IMR-90 (cell line): ENCODE measurements at regions not wholly inside any gene's neighbourhood (a gene's known extent, or its start where the extent isn't known, plus 50 kb on each side); places are given as distances from the start of the nearest gene placed in this dataset.

Source experiments
- ATAC-seq: fragments of 200-7000 bp; cut with Tn5 transposase; 2 replicates; pipeline ENCODE4 v1.9.1; 2020; ENCODE audit warnings: low read depth, mild to moderate bottlenecking, moderate library complexity
- BruUV-seq: library from RNA; stranded (reverse); fragments of 400-500 nt; replicated peaks from 2 replicates; lab custom pipeline; 2021; lab: Mats Ljungman, UMichigan
- CTCF ChIA-PET: fragments of 300-600 bp; formaldehyde crosslinking; extraction: SDS; loops from one replicate; lab custom pipeline; 2021; ENCODE audit warnings: antibody characterized with exemption; lab: Yijun Ruan, JAX
- POLR2A ChIA-PET: fragments of 300-600 bp; sonication (Branson Sonifier 250); formaldehyde crosslinking; loops from one replicate; lab custom pipeline; 2022; ENCODE audit warnings: antibody characterized with exemption; ENCODE audit not compliant: unreplicated experiment; lab: Charles Lee
- DNase-seq: peaks from one replicate; pipeline ENCODE4 v3.0.0; 2013
- H2AFZ ChIP-seq: replicated peaks from 2 replicates; pipeline ENCODE3; 2013; ENCODE audit warnings: low read length, mild to moderate bottlenecking; ENCODE audit not compliant: poor library complexity
- H2AK5ac ChIP-seq: 2 replicates; pipeline ENCODE4 v1.6.1; 2013; ENCODE audit warnings: low read depth, low read length, inconsistent platforms
- H2AK9ac ChIP-seq: replicated peaks from 2 replicates; pipeline ENCODE3; 2013; ENCODE audit warnings: mild to moderate bottlenecking, low read depth, low read length, moderate library complexity; ENCODE audit not compliant: poor library complexity
- H2BK120ac ChIP-seq: 2 replicates; pipeline ENCODE4 v1.6.1; 2013; ENCODE audit warnings: low read depth, low read length, inconsistent platforms
- H2BK15ac ChIP-seq: 3 replicates; pipeline ENCODE4 v1.6.1; 2013; ENCODE audit warnings: low read depth, low read length, inconsistent platforms
- H2BK20ac ChIP-seq: 2 replicates; pipeline ENCODE4 v1.6.1; 2013; ENCODE audit warnings: low read depth, mild to moderate bottlenecking, inconsistent platforms, low read length, moderate library complexity
- H2BK5ac ChIP-seq: 2 replicates; pipeline ENCODE4 v1.6.1; 2013; ENCODE audit warnings: mild to moderate bottlenecking, low read depth, low read length, inconsistent platforms; ENCODE audit not compliant: poor library complexity, severe bottlenecking
- H3K14ac ChIP-seq: replicated peaks from 2 replicates; pipeline ENCODE4 v1.6.1; 2013; ENCODE audit warnings: low read depth, low read length, inconsistent platforms
- H3K18ac ChIP-seq: 2 replicates; pipeline ENCODE4 v1.6.1; 2013; ENCODE audit warnings: low read depth, low read length, control low read depth
- H3K23ac ChIP-seq: 2 replicates; pipeline ENCODE4 v1.6.1; 2013; ENCODE audit warnings: low read depth, low read length, inconsistent platforms
- H3K27ac ChIP-seq: 2 replicates; pipeline ENCODE4 v1.5.1; 2013; ENCODE audit warnings: mild to moderate bottlenecking, control low read depth, low read length; ENCODE audit not compliant: insufficient read depth
- H3K27me3 ChIP-seq: 2 replicates; pipeline ENCODE4 v1.6.1; 2013; ENCODE audit warnings: low read length; ENCODE audit not compliant: control insufficient read depth, insufficient read depth
- H3K36me3 ChIP-seq: 2 replicates; pipeline ENCODE4 v1.6.1; 2013; ENCODE audit warnings: low read length, mixed read lengths; ENCODE audit not compliant: control insufficient read depth, insufficient read depth
- H3K4ac ChIP-seq: 2 replicates; pipeline ENCODE4 v1.6.1; 2013; ENCODE audit warnings: low read depth, low read length, inconsistent platforms
- H3K4me1 ChIP-seq: 2 replicates; pipeline ENCODE4 v1.6.1; 2013; ENCODE audit warnings: low read length, mixed read lengths; ENCODE audit not compliant: control insufficient read depth, insufficient read depth
- H3K4me2 ChIP-seq: 2 replicates; pipeline ENCODE4 v1.6.1; 2013; ENCODE audit warnings: low read depth, mild to moderate bottlenecking, control low read depth, low read length, moderate library complexity
- H3K4me3 ChIP-seq: 2 replicates; pipeline ENCODE4 v1.5.1; 2013; ENCODE audit warnings: low read depth, mild to moderate bottlenecking, control low read depth, low read length, moderate library complexity; ENCODE audit not compliant: insufficient read depth
- H3K56ac ChIP-seq: 2 replicates; pipeline ENCODE4 v1.6.1; 2013; ENCODE audit warnings: low read length, inconsistent platforms; ENCODE audit not compliant: insufficient read depth; ENCODE audit errors: extremely low read depth
- H3K79me1 ChIP-seq, 2 experiments: 2 replicates each; pipeline ENCODE4 v1.6.1; 2013; ENCODE audit warnings: low read length in 2 of 2, inconsistent platforms in 1 of 2, low read depth in 1 of 2
- H3K9ac ChIP-seq: 2 replicates; pipeline ENCODE4 v1.6.1; 2013; ENCODE audit warnings: low read depth, low read length, control low read depth
- H3K9me1 ChIP-seq: 2 replicates; pipeline ENCODE4 v1.6.1; 2013; ENCODE audit warnings: low read length, inconsistent platforms; ENCODE audit not compliant: insufficient read depth
- H3K9me3 ChIP-seq: 2 replicates; pipeline ENCODE4 v1.6.1; 2013; ENCODE audit warnings: low read length; ENCODE audit not compliant: control insufficient read depth, insufficient read depth
- H4K20me1 ChIP-seq: 2 replicates; pipeline ENCODE4 v1.6.1; 2013; ENCODE audit warnings: low read length, inconsistent platforms; ENCODE audit not compliant: insufficient read depth
- H4K5ac ChIP-seq: 2 replicates; pipeline ENCODE4 v1.6.1; 2013; ENCODE audit warnings: mild to moderate bottlenecking, low read depth, low read length, control low read depth
- H4K8ac ChIP-seq, 2 experiments: 2 replicates each; pipeline ENCODE4 v1.6.1; 2013; ENCODE audit warnings: low read depth in 2 of 2, low read length in 2 of 2, control low read depth in 1 of 2, inconsistent platforms in 1 of 2
- H4K91ac ChIP-seq: 2 replicates; pipeline ENCODE4 v1.6.1; 2013; ENCODE audit warnings: low read depth, low read length, inconsistent platforms; ENCODE audit not compliant: insufficient read depth
- FOS ChIP-seq: fragments of 150-350 bp; IDR thresholded peaks from 2 replicates; pipeline ENCODE4 v1.6.1; 2016; ENCODE audit warnings: low read depth, low read length
- MAFK ChIP-seq: IDR thresholded peaks from 2 replicates; pipeline ENCODE4 v1.6.1; 2012; ENCODE audit warnings: low read depth, low read length, improper control_type of control experiment
- MXI1 ChIP-seq: IDR thresholded peaks from 2 replicates; pipeline ENCODE4 v1.6.1; 2012; ENCODE audit warnings: low read depth, mild to moderate bottlenecking, low read length, moderate library complexity, borderline replicate concordance
- NFE2L2 ChIP-seq: fragments of 150-350 bp; IDR thresholded peaks from 2 replicates; pipeline ENCODE4 v1.6.1; 2016; ENCODE audit warnings: low read depth, mild to moderate bottlenecking, low read length
- SMC3 ChIP-seq: fragments of 150-350 bp; IDR thresholded peaks from 2 replicates; pipeline ENCODE4 v1.6.1; 2016; ENCODE audit warnings: low read depth, mild to moderate bottlenecking, antibody characterized with exemption, low read length, moderate library complexity
- WGBS, 2 experiments: methylation state at CpG; one replicate each; pipeline versions ENCODE4 v1.1.5 to v1.1.7; 2013; ENCODE audit warnings: missing lambda C conversion rate in 2 of 2; ENCODE audit not compliant: insufficient read length in 1 of 2; ENCODE audit errors: extremely low coverage in 2 of 2; 5-methylcytosine and 5-hydroxymethylcytosine counted together
- dilution Hi-C: fragments of 300-500 bp; cut with HindIII; formaldehyde crosslinking; loops from one replicate; pipeline ENCODE4 v1.14.3; 2018; ENCODE audit warnings: low sequenced_read_pairs; ENCODE audit not compliant: unreplicated experiment
- in situ Hi-C: fragments of 300-500 bp; cut with MboI; formaldehyde crosslinking; loops from 3 replicates; pipeline ENCODE4 v1.14.3; 2019; ENCODE audit warnings: low sequenced_read_pairs, inconsistent platforms, mixed read lengths
- intact Hi-C: fragments of 100-400 bp; cut with micrococcal nuclease; formaldehyde crosslinking; loops from 2 replicates; pipeline ENCODE4 v1.10.0; 2022

DNA sequence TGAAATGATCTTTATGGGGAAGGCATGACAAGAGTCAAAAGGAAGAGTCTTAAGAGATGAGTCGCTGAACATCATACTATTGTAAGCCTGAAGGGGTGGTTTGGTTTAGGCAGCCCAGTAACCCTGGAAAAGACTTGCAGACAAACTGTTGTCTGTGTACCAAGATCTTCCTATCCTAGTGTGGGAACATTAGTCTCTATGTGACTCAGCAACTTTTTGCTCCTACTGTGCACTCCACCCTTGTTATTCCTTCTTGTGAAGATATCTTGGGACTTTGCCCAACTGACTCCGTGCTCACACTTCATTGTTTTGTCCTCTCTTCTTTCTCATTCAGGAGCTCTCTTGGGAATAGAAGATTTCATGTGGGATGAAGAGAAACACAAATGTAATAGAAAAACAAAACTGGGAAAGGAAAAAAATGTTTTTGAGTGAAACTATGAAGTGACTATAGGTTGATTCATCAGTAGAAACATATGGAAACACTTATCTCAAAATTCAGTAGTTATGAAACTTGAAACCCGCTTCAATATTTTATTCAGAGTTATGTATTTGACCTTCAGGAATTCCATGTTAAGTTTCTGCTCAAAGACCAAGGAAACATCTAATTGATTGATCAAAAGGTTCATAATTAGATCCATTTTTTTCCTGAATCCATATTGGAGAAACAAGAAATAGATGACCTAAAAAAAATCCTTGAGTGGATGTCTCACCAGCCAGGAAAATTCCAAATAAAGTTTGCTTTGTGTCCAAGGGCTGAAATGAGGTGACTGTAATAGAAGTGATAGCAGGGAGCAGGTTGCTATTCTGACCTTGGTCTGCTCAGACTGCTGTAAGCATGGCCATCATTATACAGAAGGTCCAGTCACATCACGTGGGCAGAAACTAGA lies 67.2 kb downstream of the BTG1 start:
- H2BK20ac ChIP-seq = peak overlapping the region; percentile 97
- in situ Hi-C loops = no loop called here
- ATAC-seq = peak; percentile 45
- peak overlapping the region; percentile 91 for H3K4ac ChIP-seq
- no TSS peak for BruUV-seq
- peak overlapping the region; percentile 2 for H2AFZ ChIP-seq
- peak overlapping the region; percentile 91; the same call in 1 of the 2 replicates for H3K27ac ChIP-seq
- H3K36me3 ChIP-seq = no peaks in the 10 kb centered on the region
- peak overlapping the region; percentile 97 for H3K18ac ChIP-seq
- H3K56ac ChIP-seq = peak overlapping the region; percentile 75
- peaks cover 26% of the 10 kb centered on the region for H3K4me1 ChIP-seq
- ChIA-PET POLR2A (no interaction called here), CTCF (interaction anchor here (1.1 kb wide), 1 partner anchor 18 kb away, joined by 4 read pairs; no protein-coding TSS in a partner anchor)
- H3K9me1 ChIP-seq = peaks cover 20% of the 10 kb centered on the region
- no peak overlapping the region for H2AK9ac ChIP-seq
- peak overlapping the region; percentile 71 to 77 for H4K8ac ChIP-seq
- H2BK5ac ChIP-seq = peak overlapping the region; percentile 99
- H3K9ac ChIP-seq = no peak overlapping the region
- peak overlapping the region; percentile 37; the same call in 1 of the 2 replicates for H3K4me2 ChIP-seq
- H3K79me1 ChIP-seq = peaks cover 7 to 25% of the 10 kb centered on the region in 2 experiments; a peak in 2 of 4 replicates
- H4K5ac ChIP-seq = peak overlapping the region; percentile 88
- no peaks in the 10 kb centered on the region for H3K9me3 ChIP-seq
- WGBS, 2 experiments = no CpG with 5 or more reads among the region's 4 CpGs
- no peaks in the 10 kb centered on the region for H4K20me1 ChIP-seq
- H2AK5ac ChIP-seq = peak overlapping the region; percentile 94
- TF ChIP-seq FOS (no peak), SMC3 (no peak), NFE2L2 (peak; percentile 97), MXI1 (no peak), MAFK (peak; percentile 75)
- H4K91ac ChIP-seq = peak overlapping the region; percentile 88
- peak overlapping the region; percentile 96 for H2BK120ac ChIP-seq
- dilution Hi-C loops = no loop called here
- H3K14ac ChIP-seq = peak overlapping the region; percentile 88
- no peak overlapping the region for H3K4me3 ChIP-seq
- intact Hi-C loops = loop anchor here (2.0 to 5.0 kb wide), 2 partner anchors 62 to 91 kb away; no protein-coding TSS in a partner anchor
- no peaks in the 10 kb centered on the region for H3K27me3 ChIP-seq
- H2BK15ac ChIP-seq = peak overlapping the region; percentile 97
- peak overlapping the region; percentile 49 for H3K23ac ChIP-seq
- DNase-seq = peak; percentile 96
